OCI-LY7 (cell line): ENCODE measurements at regions not wholly inside any gene's neighbourhood (a gene's known extent, or its start where the extent isn't known, plus 50 kb on each side); places are given as distances from the start of the nearest gene placed in this dataset.

Experiments used
- CTCF ChIP-seq: fragments of 200-600 bp; sonication (generic); conservative IDR thresholded peaks from 2 replicates; pipeline ENCODE4 v1.5.1; 2014; ENCODE audit warnings: mild to moderate bottlenecking, antibody characterized with exemption, low read length, moderate library complexity, mixed read lengths
- EZH2phosphoT487 ChIP-seq: fragments of 200-600 bp; sonication (generic); IDR thresholded peaks from 2 replicates; pipeline ENCODE4 v1.6.1; 2018; ENCODE audit warnings: low read depth, borderline replicate concordance, mild to moderate bottlenecking, mixed run types, antibody characterized with exemption, low read length, moderate library complexity, mixed read lengths

GRCh38 chr2:226520723-226521122 lies 278.9 kb downstream of the IRS1 start:
- TF ChIP-seq CTCF, result no peak
- TF ChIP-seq EZH2phosphoT487, result no peak
